PFSK-1 (cell line): ENCODE measurements at regions not wholly inside any gene's neighbourhood (a gene's known extent, or its start where the extent isn't known, plus 50 kb on each side); places are given as distances from the start of the nearest gene placed in this dataset.

ENCODE experiments used
- FOXP2 ChIP-seq: optimal IDR thresholded peaks from 2 replicates; pipeline ENCODE3; 2011; ENCODE audit warnings: borderline replicate concordance, control low read depth, inconsistent platforms; ENCODE audit not compliant: insufficient read depth; ENCODE audit errors: extremely low read length, extremely low read depth
- POLR2AphosphoS5 ChIP-seq: IDR thresholded peaks from 2 replicates; pipeline ENCODE4 v1.6.1; 2012; ENCODE audit warnings: low read depth, mild to moderate bottlenecking, control low read depth, low read length, moderate library complexity
- SIN3A ChIP-seq: IDR thresholded peaks from 2 replicates; pipeline ENCODE4 v1.6.1; 2012; ENCODE audit warnings: mild to moderate bottlenecking, low read length, moderate library complexity, borderline replicate concordance; ENCODE audit not compliant: insufficient read depth
- TAF1 ChIP-seq: IDR thresholded peaks from 2 replicates; pipeline ENCODE4 v1.6.1; 2012; ENCODE audit warnings: low read length, control low read depth, borderline replicate concordance; ENCODE audit not compliant: insufficient read depth
- TF ChIP-seq, protein P1 (sequence below), 2 experiments: IDR thresholded peaks; 2 replicates each; pipeline versions ENCODE4 v1.6.1 to v1.8.0; 2011 to 2012; ENCODE audit warnings: low read depth in 2 of 2, low read length in 2 of 2, control low read depth in 1 of 2, inconsistent platforms in 1 of 2, mild to moderate bottlenecking in 1 of 2, moderate library complexity in 1 of 2; ENCODE audit not compliant: insufficient read depth in 1 of 2

DNA sequence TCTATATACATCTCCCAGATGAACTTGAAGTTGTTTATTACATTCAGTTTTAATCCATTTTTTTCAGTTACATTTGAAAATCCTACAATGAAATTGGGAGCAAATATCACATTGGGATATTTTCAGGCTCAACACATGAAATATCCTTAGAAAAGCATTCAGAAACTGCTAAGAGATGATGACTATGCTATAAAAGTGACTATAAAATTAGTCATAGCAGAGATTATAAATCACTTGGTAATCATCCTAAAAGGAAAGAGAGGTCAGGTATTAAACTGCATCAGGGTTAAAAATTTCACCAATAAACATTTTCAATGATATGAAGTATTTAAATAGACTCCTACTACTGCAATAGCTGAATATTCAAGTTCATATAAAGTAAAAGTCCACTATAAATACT, 987.7 kb downstream of the GRIK2 start:
- TF ChIP-seq TAF1 (no peak), POLR2AphosphoS5 (no peak), SIN3A (no peak), FOXP2 (no peak)
- TF ChIP-seq, protein P1, sequence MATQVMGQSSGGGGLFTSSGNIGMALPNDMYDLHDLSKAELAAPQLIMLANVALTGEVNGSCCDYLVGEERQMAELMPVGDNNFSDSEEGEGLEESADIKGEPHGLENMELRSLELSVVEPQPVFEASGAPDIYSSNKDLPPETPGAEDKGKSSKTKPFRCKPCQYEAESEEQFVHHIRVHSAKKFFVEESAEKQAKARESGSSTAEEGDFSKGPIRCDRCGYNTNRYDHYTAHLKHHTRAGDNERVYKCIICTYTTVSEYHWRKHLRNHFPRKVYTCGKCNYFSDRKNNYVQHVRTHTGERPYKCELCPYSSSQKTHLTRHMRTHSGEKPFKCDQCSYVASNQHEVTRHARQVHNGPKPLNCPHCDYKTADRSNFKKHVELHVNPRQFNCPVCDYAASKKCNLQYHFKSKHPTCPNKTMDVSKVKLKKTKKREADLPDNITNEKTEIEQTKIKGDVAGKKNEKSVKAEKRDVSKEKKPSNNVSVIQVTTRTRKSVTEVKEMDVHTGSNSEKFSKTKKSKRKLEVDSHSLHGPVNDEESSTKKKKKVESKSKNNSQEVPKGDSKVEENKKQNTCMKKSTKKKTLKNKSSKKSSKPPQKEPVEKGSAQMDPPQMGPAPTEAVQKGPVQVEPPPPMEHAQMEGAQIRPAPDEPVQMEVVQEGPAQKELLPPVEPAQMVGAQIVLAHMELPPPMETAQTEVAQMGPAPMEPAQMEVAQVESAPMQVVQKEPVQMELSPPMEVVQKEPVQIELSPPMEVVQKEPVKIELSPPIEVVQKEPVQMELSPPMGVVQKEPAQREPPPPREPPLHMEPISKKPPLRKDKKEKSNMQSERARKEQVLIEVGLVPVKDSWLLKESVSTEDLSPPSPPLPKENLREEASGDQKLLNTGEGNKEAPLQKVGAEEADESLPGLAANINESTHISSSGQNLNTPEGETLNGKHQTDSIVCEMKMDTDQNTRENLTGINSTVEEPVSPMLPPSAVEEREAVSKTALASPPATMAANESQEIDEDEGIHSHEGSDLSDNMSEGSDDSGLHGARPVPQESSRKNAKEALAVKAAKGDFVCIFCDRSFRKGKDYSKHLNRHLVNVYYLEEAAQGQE (IDR thresholded peaks at IDR 0.05; ENCODE audit: insufficient read depth in 1 of 2, low read depth in 2 of 2, low read length in 2 of 2): no peak
